SK-N-SH (cell line): ENCODE measurements at regions not wholly inside any gene's neighbourhood (a gene's known extent, or its start where the extent isn't known, plus 50 kb on each side); places are given as distances from the start of the nearest gene placed in this dataset.

Source experiments
- CTCF ChIP-seq: fragments of 200-600 bp; sonication (generic); IDR thresholded peaks from 2 replicates; pipeline ENCODE4 v1.6.1; 2017; ENCODE audit warnings: antibody characterized with exemption, mild to moderate bottlenecking, moderate library complexity
- EZH2phosphoT487 ChIP-seq: fragments of 200-600 bp; sonication (generic); IDR thresholded peaks from 2 replicates; pipeline ENCODE4 v1.6.1; 2017; ENCODE audit warnings: low read depth, mixed run types, mild to moderate bottlenecking, antibody characterized with exemption, moderate library complexity, borderline replicate concordance
- IRF3 ChIP-seq: fragments of 150-350 bp; IDR thresholded peaks from 2 replicates; pipeline ENCODE4 v1.6.1; 2016; ENCODE audit warnings: mild to moderate bottlenecking, low read depth, low read length
- POLR2AphosphoS5 ChIP-seq: IDR thresholded peaks from 2 replicates; pipeline ENCODE4 v1.6.1; 2012; ENCODE audit warnings: low read depth, low read length
- SMC3 ChIP-seq: IDR thresholded peaks from 2 replicates; pipeline ENCODE4 v1.6.1; 2012; ENCODE audit warnings: low read depth, low read length, improper control_type of control experiment

GRCh38 chr15:60244813-60245212, 153.0 kb downstream of the ANXA2 start:
- TF ChIP-seq EZH2phosphoT487 (no peak), IRF3 (no peak), POLR2AphosphoS5 (no peak), CTCF (no peak), SMC3 (no peak)
